ENCODE measurements at regions not wholly inside any gene's neighbourhood (a gene's known extent, or its start where the extent isn't known, plus 50 kb on each side); places are given as distances from the start of the nearest gene placed in this dataset.
A peak's percentile ranks its signal among the peaks of the same experiment; 100 is the strongest.
"Not testable (repeated sequence)": the region's sequence is repeated elsewhere in the genome, so short reads cannot be mapped to it uniquely, and the experiment has no call there.

DNA sequence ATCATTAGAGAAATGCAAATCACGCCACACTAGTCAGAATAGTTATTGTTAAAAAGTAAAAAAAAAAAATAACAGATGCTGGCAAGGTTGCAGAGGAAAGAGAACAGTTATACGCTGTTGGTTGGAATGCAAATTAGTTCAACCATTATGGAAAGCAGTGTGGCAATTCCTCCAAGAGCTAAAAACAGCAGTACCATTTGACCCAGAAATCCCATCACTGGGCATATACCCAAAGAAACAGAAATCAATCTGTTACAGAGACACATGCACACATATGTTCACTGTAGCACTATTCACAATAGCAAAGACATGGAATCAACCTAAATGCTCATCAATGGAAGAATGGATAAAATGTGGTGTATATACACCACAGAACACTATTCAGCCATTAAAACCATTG lies 388.7 kb upstream of the FMR1 start:
- peaks cover 54% of the 10 kb centered on the region for H3K9me3 Mint-ChIP-seq
- no peak overlapping the region for H3K4me3 Mint-ChIP-seq
- no peak for DNase-seq
- no peak overlapping the region for H3K27ac Mint-ChIP-seq
- H3K36me3 Mint-ChIP-seq (ENCODE audit: low read depth) = no peaks in the 10 kb centered on the region
- H3K4me1 Mint-ChIP-seq = no peaks in the 10 kb centered on the region
- no peak for TF ChIP-seq CTCF (IDR thresholded peaks at IDR 0.05)
- no peaks in the 10 kb centered on the region for H3K27me3 Mint-ChIP-seq (ENCODE audit: low read depth, poor library complexity)

DNA sequence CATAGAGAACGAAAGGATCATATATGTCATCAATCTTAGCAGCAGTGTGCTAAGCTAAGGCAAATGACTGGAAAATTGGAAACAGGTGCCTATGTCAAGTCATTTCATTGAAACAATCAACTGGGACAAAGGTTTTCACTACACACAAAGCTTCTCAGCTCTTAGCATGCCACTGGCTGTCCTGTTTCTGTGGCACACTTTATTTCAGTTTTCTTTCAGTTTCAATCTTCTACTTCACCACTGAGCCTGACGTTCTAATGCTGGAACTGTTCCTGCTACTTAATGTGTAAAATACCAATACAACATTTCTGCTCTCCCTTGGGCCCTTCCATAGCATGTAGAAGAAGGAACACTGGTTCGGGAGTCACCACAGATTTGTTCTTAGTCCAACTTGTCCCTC lies 378.3 kb upstream of the FMR1 start:
- H3K36me3 Mint-ChIP-seq (ENCODE audit: low read depth) = no peaks in the 10 kb centered on the region
- H3K4me1 Mint-ChIP-seq = no peaks in the 10 kb centered on the region
- H3K27ac Mint-ChIP-seq = no peak overlapping the region
- H3K9me3 Mint-ChIP-seq = peaks cover 32% of the 10 kb centered on the region
- no peaks in the 10 kb centered on the region for H3K27me3 Mint-ChIP-seq (ENCODE audit: low read depth, poor library complexity)
- DNase-seq = no peak
- no peak overlapping the region for H3K4me3 Mint-ChIP-seq
- TF ChIP-seq CTCF (IDR thresholded peaks at IDR 0.05) = no peak

GRCh38 chrX:147537172-147537571 lies 374.5 kb upstream of the FMR1 start:
- no peak overlapping the region for H3K27ac Mint-ChIP-seq
- TF ChIP-seq CTCF (IDR thresholded peaks at IDR 0.05) = no peak
- DNase-seq = no peak
- H3K4me1 Mint-ChIP-seq = no peaks in the 10 kb centered on the region
- no peaks in the 10 kb centered on the region for H3K36me3 Mint-ChIP-seq (ENCODE audit: low read depth)
- no peaks in the 10 kb centered on the region for H3K27me3 Mint-ChIP-seq (ENCODE audit: low read depth, poor library complexity)
- peaks cover 16% of the 10 kb centered on the region for H3K9me3 Mint-ChIP-seq
- H3K4me3 Mint-ChIP-seq = no peak overlapping the region

- not testable (repeated sequence) for H3K27ac Mint-ChIP-seq; DNase-seq; H3K4me1 Mint-ChIP-seq; H3K9me3 Mint-ChIP-seq; H3K36me3 Mint-ChIP-seq (ENCODE audit: low read depth); H3K4me3 Mint-ChIP-seq; H3K27me3 Mint-ChIP-seq (ENCODE audit: low read depth, poor library complexity)
Observed at GRCh38 chrX:147548023-147548422, 363.7 kb upstream of the FMR1 start.

GRCh38 chrX:147550217-147550616 lies 361.5 kb upstream of the FMR1 start:
- Mint-ChIP-seq H3K36me3 (ENCODE audit: low read depth) (no peaks in the 10 kb centered on the region), H3K27ac (no peak overlapping the region), H3K9me3 (peaks cover 9% of the 10 kb centered on the region), H3K27me3 (ENCODE audit: low read depth, poor library complexity) (peaks cover 4% of the 10 kb centered on the region), H3K4me3 (no peak overlapping the region), H3K4me1 (no peaks in the 10 kb centered on the region)
- TF ChIP-seq CTCF (IDR thresholded peaks at IDR 0.05) = peak; percentile 55
- peak; percentile 54 for DNase-seq

DNA sequence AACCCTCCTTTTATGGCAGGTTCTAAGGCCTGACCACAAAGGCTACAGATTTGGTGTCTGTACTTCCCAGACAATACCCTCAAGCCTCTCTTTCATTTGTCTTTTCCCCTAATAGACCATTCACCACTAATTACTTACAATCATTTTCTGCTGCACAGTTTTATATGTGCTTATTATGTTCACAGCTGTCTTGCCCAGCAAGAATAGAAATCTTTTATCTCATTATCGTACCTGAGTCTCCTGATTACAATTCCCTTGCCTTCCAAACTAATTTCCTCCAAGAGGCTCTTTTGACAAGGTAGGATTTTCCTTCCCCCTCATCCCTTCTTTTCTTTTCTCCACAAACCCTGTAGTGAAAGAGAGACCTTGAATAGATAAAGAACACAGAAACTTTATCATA lies 352.5 kb upstream of the FMR1 start:
- DNase-seq = no peak
- Mint-ChIP-seq H3K4me3 (no peak overlapping the region), H3K9me3 (peaks cover 6% of the 10 kb centered on the region), H3K27me3 (ENCODE audit: low read depth, poor library complexity) (no peaks in the 10 kb centered on the region), H3K4me1 (no peaks in the 10 kb centered on the region), H3K27ac (no peak overlapping the region), H3K36me3 (ENCODE audit: low read depth) (no peaks in the 10 kb centered on the region)
- no peak for TF ChIP-seq CTCF (IDR thresholded peaks at IDR 0.05)

Measured in nephron progenitor cell (in vitro differentiated cells).